ENCODE measurements at regions not wholly inside any gene's neighbourhood (a gene's known extent, or its start where the extent isn't known, plus 50 kb on each side); places are given as distances from the start of the nearest gene placed in this dataset.

DNA sequence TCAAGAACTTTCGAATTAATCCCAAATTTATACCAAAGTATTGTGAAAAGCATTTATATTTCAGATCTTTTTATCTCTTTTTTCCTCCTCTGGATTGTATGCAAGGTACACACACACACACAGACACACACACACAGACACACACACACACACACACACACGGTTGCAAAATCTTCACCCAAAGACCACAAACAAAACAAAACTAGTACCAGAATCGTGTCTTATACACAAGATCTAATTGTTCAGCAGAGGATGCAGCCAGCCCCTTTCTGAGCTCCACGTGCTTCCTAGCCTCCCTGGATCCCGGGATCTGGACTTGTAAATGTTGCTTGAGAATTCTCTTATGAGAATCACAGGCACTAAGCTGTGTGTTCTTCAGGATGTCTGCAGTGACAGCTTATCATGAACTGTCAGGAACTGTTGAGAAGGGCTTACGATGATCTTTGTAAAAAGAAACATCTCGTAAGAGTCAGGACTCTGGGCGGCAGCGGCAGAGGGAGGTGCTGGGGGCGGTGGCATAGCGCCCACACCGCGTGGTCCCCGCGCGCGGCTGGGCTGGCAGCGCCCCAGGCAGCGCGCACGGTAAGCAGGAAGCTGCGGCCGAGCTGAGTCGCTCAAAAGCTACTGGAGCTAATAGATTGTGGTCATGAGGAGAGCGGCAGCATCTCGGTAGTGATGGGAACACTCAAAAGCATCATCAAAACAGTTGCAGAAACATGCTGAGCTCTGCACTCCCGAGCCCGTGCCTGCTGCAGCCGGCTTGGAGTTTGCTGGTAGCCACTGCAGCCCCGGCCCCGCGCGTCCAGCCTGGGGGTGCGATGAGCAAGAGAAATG, 277.6 kb downstream of the GATA3 start:
- Histone ChIP-seq H3K27me3 (no peaks in the 10 kb centered on the region), H3K9me3 (no peaks in the 10 kb centered on the region), H3K27ac (no peak overlapping the region), H3K4me3 (peak overlapping the region; percentile 7), H3K4me1 (ENCODE audit: insufficient read depth) (no peaks in the 10 kb centered on the region), H3K36me3 (no peaks in the 10 kb centered on the region)
- TF ChIP-seq EP300 (IDR thresholded peaks at IDR 0.05) (no peak), CTCF (IDR thresholded peaks at IDR 0.05) (no peak), POLR2A (IDR thresholded peaks at IDR 0.05) (no peak)
- intact Hi-C loops (cut with DNase I), result no loop called here
- DNase-seq, result peak in 2 of 5 donors; percentile 15 to 29
- WGBS, 3 donors, result 2% methylated on average over 34 of the region's 34 CpGs

DNA sequence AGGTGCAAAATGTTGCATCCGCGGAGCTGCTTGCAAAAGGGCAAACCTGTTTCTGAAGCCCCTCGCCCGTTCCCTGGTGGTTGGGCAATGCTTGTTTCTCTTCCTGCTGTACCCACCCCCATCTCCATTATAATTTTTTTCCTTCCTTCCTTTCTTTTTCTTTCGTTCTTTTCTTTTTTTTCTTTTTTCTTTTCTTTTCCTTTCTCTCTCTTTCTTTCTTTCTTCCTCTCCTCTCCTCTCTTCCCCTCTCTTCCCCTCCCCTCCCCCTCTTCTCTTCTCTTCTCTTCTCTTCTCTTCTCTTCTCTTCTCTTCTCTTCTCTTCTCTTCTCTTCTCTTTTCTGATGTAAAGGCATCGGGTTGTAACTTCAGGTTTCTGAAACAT, 278.2 kb downstream of the GATA3 start:
- no peaks in the 10 kb centered on the region for H3K4me1 ChIP-seq (ENCODE audit: insufficient read depth)
- intact Hi-C loops (cut with DNase I), result no loop called here

DNA sequence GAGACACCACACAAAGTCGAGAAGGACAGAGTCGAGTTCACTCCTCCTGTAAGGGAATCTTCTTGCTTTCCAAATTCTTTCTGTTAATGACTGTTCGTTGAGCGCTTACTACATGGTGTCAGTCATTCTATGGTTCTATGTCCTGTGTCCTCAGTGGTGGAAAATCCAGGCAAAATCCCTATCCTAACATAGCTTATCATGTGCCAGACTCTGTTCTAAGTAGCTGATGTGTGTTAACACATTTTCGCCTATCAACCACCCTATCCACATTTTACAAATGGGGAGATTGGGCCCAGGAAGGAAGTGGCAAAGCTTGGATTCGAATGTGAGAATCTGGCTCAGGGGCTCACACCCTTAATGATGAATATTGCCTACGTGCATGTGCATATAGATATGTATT, 280.1 kb downstream of the GATA3 start:
- intact Hi-C loops (cut with DNase I), result no loop called here
- Histone ChIP-seq H3K27me3 (no peaks in the 10 kb centered on the region), H3K9me3 (no peaks in the 10 kb centered on the region), H3K27ac (no peak overlapping the region), H3K4me3 (no peak overlapping the region), H3K4me1 (ENCODE audit: insufficient read depth) (no peaks in the 10 kb centered on the region), H3K36me3 (no peaks in the 10 kb centered on the region)
- DNase-seq, result no peak
- TF ChIP-seq CTCF (IDR thresholded peaks at IDR 0.05) (no peak), POLR2A (IDR thresholded peaks at IDR 0.05) (no peak), EP300 (IDR thresholded peaks at IDR 0.05) (no peak)
- WGBS, 3 donors, result 81 to 84% (median 84%) methylated on average over 7 of the region's 7 CpGs

More for the DNA sequence above, 278.2 kb downstream of the GATA3 start:
- Histone ChIP-seq H3K9me3 (no peaks in the 10 kb centered on the region), H3K36me3 (no peaks in the 10 kb centered on the region), H3K27ac (no peak overlapping the region), H3K4me3 (no peak overlapping the region), H3K27me3 (no peaks in the 10 kb centered on the region)
- WGBS, 3 donors, result 3 to 13% (median 6%) methylated on average over 6 of the region's 6 CpGs
- no peak for DNase-seq
- no peak for TF ChIP-seq CTCF (IDR thresholded peaks at IDR 0.05)
- TF ChIP-seq EP300 (IDR thresholded peaks at IDR 0.05), result no peak
- no peak for TF ChIP-seq POLR2A (IDR thresholded peaks at IDR 0.05)

DNA sequence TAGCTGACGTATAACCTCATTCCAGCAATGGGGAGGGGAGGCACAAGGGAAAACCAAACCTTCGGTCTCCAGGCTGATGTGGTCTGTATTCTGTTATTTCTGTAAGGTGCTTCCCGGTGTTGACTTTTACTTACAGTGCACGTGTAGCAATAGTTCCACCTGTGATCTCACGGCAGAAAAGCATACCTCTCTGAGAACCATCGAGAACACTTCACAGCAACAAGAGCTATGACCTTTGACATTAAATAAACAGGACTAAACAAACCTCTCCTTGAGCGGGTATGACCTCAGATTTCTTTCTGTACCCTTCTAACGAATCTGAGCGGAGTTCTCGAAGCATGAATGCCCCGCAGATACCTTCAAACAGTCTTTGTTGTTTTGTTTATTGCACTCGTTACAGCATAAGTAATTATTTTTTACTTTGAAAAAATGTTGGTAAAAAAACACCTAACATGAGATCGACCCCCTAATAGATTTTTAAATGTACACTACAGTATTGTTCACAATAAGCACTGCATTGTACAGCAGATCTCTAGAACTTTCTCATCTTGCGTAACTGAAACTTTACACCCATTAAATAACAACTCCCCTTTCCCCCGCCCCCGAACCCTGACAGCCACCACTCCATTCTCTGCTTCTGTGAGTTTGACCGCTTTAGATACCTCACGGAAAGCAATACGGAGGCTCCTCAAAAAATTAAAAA, 282.3 kb downstream of the GATA3 start:
- Histone ChIP-seq H3K27ac (no peak overlapping the region), H3K4me3 (no peak overlapping the region), H3K4me1 (ENCODE audit: insufficient read depth) (no peaks in the 10 kb centered on the region), H3K9me3 (no peaks in the 10 kb centered on the region), H3K27me3 (no peaks in the 10 kb centered on the region), H3K36me3 (no peaks in the 10 kb centered on the region)
- intact Hi-C loops (cut with DNase I), result no loop called here
- no peak for TF ChIP-seq CTCF (IDR thresholded peaks at IDR 0.05)
- TF ChIP-seq POLR2A (IDR thresholded peaks at IDR 0.05), result no peak
- TF ChIP-seq EP300 (IDR thresholded peaks at IDR 0.05), result no peak
- 66 to 68% (median 67%) methylated on average over 19 of the region's 19 CpGs for WGBS, 3 donors
- no peak for DNase-seq
